Activated naive CD4-positive, alpha-beta T cell treated with anti-CD3 and anti-CD28 coated beads, Interleukin-2, amount 50 U/mL, for 24 hours (primary cell): ENCODE measurements at regions not wholly inside any gene's neighbourhood (a gene's known extent, or its start where the extent isn't known, plus 50 kb on each side); places are given as distances from the start of the nearest gene placed in this dataset.
"Not testable (repeated sequence)": the region's sequence is repeated elsewhere in the genome, so short reads cannot be mapped to it uniquely, and the experiment has no call there.

Experiments
- H3K27ac Mint-ChIP-seq: one replicate; pipeline ENCODE4 v1.8.0; 2021; ENCODE audit warnings: mild to moderate bottlenecking, mixed read lengths
- H3K27me3 Mint-ChIP-seq: one replicate; pipeline ENCODE4 v1.8.0; 2021; ENCODE audit warnings: mixed read lengths
- H3K36me3 Mint-ChIP-seq: one replicate; pipeline ENCODE4 v1.8.0; 2021; ENCODE audit warnings: mixed read lengths
- H3K4me1 Mint-ChIP-seq: one replicate; pipeline ENCODE4 v1.8.0; 2021; ENCODE audit warnings: mixed read lengths
- H3K4me3 Mint-ChIP-seq: one replicate; pipeline ENCODE4 v1.8.0; 2021; ENCODE audit warnings: mild to moderate bottlenecking, mixed read lengths
- H3K9me3 Mint-ChIP-seq: one replicate; pipeline ENCODE4 v1.8.0; 2021; ENCODE audit warnings: mixed read lengths

- not testable (repeated sequence) for H3K9me3 Mint-ChIP-seq, H3K36me3 Mint-ChIP-seq, H3K27me3 Mint-ChIP-seq, H3K4me1 Mint-ChIP-seq, H3K4me3 Mint-ChIP-seq
- H3K27ac Mint-ChIP-seq: peak overlapping the region; percentile 74
Measured at GRCh38 chr2:91877658-91878210, 2993.5 kb upstream of the TEKT4 start.

- H3K27me3 Mint-ChIP-seq, H3K4me3 Mint-ChIP-seq, H3K36me3 Mint-ChIP-seq, H3K9me3 Mint-ChIP-seq, H3K27ac Mint-ChIP-seq, H3K4me1 Mint-ChIP-seq: not testable (repeated sequence)
Measured at GRCh38 chr2:91895091-91895490, 2976.1 kb upstream of the TEKT4 start.

GRCh38 chr2:91917602-91918001 is 2953.6 kb upstream of the TEKT4 start:
- not testable (repeated sequence) for H3K4me3 Mint-ChIP-seq, H3K27me3 Mint-ChIP-seq, H3K27ac Mint-ChIP-seq, H3K36me3 Mint-ChIP-seq, H3K4me1 Mint-ChIP-seq
- H3K9me3 Mint-ChIP-seq: peaks cover 13% of the 10 kb centered on the region
